Stimulated activated CD4-positive, alpha-beta T cell treated with anti-CD3 and anti-CD28 coated beads, TNF-alpha, amount 100 ng/mL, for 1 hour (primary cell): ENCODE measurements at regions not wholly inside any gene's neighbourhood (a gene's known extent, or its start where the extent isn't known, plus 50 kb on each side); places are given as distances from the start of the nearest gene placed in this dataset.
"Not testable (repeated sequence)": the region's sequence is repeated elsewhere in the genome, so short reads cannot be mapped to it uniquely, and the experiment has no call there.

Source experiments
- DNase-seq, 3 donors: peaks; one replicate each; pipeline ENCODE4 v3.0.0-alpha.2; 2020; ENCODE audit warnings: low read depth in 3 of 3, low spot score in 1 of 3

DNA sequence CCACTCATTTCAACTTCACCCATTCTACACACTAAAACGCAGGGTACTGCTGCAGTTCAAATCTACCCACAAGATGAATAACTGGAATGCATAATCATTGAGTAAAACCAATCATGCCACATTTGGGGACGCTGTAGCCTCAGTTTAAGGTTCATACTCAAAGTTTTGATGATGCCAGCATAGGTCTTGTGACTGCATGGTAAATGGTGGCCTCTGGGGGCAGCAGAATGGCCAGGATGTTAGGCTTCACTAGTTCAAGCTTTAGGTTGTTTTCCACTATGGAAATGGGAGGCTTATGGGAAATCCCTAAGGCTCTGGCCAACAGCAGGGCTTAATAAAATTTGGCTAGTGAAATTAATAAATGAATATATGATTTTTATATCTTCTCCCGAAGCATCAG, 104.3 kb upstream of the TSC22D2 start:
- DNase-seq, result no peak

DNA sequence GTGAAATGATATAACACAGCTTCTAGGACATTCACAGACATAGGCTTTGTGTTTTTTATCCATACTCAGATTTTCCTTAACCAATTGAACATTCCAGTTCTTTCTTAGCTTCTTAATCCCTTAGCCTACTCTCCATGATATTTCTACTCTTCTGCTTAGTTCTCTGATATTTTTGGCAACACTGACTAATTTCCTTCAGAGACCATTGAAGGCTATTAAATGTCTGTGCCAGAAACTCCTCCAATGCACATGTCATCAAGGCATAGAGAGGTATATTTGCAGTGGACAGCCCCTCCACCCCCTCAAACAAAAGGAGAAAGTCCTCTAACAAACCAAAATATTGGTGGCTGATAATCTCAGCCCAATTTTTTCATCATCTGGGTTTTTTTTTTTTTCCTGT, 105.9 kb upstream of the TSC22D2 start:
- no peak for DNase-seq

DNA sequence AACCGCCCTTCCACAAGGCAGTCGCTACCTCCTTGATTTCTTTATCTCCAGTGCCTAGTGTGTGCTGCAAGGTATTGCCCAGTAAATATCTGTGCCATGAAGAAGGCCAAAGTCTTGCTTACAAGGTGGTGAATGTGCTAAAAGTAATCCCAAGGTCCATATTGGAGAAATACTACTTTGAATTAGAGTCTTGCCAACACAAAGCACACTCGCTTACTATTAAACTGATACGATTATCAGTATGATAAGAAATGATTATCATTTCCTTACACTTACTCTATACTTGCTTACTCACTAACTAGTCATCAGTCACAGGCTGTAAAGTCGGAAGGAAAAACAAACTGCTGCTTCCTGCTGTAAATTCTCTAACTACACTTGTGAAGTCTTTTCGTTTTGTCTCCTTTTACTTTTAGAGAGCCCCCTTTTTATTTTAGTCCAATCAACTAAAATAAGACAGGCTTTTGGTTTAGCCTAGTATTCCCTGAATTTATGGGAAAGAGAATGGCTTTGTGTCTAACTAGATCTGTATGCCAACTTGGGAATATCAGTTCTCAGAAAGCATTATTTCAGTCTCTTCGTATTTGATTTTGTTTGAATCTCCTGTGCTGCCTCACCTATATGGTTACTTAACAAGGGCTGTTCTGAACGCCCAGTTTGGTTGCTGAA, 107.1 kb upstream of the TSC22D2 start:
- no peak for DNase-seq

DNA sequence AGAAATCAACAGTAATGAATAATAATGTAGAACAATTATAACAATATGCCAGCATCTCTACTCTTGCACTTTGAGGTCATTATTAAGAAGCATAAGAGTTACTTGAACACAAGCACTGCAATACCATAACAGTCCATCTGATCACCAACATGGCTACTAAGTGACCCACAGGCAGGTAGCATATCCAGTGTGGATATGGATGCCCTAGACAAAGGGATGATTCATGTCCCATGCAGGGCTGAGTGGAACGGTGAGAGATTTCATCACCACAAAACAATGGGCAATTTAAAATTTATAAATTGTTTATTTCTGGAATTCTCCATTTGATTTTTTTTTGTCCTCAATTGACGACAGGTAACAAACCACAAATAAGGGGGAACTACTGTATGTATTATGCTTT, 107.7 kb upstream of the TSC22D2 start:
- no peak for DNase-seq

DNA sequence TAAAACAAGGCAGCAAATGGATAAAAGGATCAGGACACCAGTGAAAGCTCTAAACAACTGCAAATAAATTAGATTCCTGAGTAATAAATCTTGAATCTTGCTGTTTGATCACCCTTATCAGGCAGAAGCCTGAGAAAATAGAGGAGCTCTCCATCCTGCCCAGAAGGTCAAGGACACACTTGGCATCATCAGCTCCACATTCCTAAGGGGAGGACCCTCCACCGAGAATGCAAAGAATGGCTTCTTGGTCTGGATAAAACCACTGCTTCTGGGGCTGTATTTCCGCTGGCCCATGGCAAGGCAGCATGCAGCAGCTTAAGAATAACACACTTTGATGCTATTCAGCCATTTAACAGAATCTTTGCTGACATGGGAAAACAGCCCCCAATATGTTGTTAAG, 108.9 kb upstream of the TSC22D2 start:
- DNase-seq, result no peak

DNA sequence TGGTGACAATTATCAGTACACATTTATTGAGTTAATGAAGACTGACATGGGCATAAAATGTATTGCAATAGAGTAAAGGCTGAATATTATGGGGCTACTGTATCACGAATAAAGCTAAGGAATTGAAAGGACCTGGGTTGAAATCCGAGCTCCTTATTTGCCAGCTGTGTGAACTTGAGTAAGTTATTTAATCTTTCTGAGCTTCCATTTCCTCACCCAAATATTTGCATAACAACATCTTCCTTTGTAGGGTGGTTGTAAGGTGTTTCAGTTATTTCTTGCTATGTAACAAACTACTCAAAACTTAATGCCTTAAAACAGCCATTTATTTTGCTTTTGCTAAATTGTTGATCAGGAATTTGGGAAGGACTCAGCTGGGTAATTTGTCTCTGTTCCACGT, 111.1 kb upstream of the TSC22D2 start:
- DNase-seq, result no peak

DNA sequence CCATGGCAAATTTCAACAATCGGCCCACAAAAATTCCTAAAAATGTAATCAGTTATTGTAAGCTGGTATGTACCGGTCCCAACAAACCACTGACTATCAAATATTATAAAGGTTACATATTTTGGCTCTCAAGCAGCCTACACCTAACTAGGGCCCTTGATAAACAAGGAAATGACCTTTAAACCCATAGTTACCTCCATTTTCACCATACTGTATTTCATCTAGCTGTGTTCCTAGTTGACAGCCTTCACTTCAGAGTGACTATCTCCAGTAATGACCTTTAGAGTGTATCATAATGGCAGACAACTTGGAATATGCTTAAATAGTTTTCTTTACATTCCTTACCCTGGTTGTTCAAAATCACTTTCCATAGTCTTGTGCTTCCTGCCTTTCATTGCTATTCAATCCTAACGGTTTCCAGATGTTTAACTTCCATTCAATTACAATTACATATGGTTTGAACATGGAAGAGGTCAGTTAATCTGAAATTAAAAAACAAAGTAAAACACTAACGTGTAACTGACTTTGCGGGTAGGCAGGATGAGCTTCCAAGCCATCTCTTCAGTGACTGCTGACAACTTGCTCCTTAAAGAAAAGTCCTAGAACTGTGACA, 111.9 kb upstream of the TSC22D2 start:
- DNase-seq, result no peak

DNA sequence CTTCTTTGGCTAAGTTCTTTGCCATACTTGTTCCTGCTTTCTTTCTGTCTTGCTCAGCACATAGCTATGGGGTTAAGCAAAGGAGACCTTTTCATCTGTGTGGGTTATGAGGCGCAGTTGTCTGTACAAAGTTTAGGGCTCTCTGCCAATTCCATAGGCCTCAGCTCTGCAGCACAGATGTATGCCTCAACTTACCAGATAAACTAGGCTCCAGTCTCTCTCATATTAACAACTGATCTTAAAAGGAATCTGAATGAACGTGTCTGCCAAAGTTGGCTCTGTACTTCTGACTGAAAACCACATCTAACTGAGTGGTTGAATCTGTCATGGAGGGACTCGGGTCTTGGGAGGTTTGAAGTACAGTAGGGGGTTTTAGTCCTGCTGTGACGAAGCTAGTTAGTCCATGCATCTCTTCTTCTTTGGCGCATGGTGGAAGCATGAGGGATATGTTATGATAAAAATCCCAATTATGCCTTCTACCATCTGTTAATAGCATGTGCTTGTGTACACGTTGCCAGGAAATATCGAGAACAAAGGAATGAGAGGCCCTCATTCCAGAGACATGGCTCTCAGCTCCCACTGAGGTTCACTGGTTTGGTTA, 114.6 kb upstream of the TSC22D2 start:
- no peak for DNase-seq

DNA sequence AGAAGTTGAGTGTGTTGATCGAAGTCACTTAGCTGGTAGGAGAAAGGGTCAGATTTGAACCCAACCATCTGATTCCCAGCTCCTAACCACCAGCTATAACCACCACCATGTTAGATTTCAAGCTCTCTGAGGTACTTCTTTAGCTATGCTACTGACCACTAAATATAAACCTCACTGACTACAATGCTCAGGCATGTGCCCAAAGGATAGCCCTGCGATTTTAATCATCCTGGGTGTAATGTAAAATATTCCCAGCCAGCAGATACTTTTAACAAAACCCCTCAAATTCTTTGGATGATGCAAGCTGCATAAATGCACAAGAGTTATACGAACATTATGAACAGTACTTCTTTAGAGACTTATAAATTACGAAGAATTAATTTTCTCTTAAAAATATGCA, 115.2 kb upstream of the TSC22D2 start:
- DNase-seq, result no peak

DNA sequence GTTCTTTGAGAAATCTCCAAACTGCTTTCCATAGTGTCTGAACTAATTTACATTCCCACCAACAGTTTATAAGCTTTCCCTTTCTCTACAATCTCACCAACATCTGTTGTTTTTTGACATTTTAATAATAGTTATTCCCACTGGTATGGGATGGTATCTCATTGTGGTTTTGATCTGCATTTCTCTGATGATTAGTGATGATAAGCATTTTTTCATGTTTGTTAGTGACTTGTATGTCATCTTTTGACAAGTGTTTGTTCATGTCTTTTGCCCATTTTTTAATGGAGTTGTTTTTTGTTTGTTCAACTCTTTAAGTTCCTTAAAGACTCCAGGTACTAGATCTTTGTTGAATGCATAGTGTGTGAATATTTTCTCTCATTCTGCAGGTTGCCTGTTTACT, 116.6 kb upstream of the TSC22D2 start:
- no peak for DNase-seq

DNA sequence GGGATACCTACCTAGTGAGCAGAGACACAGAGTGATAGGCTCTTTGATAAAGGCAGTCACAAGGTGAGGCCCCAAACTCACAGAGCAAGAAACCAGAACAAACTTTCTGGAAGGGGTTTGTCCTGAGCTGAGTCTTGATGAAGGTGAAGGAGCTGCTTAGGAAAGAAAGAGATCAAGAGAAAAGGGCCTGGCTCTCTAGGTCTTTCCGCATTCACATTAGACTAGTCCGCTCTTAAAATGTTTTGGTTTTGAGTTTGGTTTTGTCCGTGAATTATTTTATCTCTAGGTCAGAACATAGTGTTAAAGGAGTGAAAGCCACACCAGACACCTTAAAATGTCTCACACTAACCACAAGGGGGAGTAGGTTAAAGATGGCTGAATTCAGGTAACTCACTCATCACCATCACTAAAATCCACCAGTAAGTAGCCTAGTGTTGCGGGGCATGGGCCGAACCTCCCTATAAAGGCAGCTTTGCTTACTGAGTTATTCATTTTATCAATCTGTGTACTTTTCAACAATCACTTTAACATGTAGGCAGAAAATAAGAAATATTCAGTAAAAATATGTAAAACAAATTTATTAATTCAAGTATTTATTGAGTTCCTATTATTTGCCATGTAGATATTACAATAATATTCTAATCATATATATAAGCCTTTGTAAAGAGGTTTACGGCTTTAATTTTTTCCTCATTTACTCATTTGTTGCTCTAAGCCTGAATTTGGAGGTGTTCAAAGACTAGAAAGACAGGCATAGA, 121.5 kb upstream of the TSC22D2 start:
- peak in 1 of 3 donors; percentile 3 for DNase-seq

DNA sequence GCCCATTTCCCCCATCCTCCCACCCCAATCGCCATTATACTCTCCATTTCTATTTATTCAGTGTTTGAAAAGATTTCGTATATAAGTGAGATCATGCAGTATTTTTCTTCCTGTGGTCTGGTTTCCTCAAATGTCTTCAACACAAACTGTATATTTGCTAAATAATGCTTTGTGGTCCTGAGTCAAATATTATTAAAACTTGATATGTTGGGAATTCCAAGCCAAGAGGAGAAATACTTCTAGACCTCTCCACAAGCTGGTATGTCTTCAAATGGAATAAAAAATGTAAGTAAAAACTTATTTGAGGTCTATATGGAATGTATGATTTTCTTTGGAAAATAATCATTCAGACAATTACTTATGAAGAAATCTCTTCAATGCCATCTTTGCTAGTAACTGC, 122.5 kb upstream of the TSC22D2 start:
- DNase-seq, result no peak

DNA sequence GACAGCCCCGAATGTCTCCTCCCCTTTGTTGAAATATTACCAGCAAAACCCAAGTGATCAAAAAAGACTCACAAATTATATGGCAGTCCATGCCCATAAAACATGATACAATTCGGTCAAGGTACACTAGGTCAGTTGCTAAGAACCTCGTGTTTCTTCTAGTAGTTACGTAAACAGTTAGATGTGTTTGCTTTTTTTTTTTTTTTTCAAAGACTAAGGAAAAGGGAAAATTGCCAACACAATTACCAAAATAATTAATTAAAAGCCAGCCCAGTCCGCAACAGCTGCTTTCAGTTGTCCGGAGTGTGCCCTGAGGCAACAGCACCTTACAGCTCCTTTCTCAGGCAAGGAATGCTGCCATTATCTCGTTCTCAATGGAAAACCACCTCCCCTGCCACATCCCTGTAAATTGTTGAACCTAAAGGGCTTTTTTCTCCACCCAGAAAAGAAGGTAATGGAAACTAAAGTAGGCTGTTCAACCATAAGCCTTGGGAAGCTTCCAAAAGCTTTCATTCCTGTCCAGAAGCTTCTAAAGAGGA, 129.2 kb upstream of the TSC22D2 start:
- DNase-seq, result no peak

DNA sequence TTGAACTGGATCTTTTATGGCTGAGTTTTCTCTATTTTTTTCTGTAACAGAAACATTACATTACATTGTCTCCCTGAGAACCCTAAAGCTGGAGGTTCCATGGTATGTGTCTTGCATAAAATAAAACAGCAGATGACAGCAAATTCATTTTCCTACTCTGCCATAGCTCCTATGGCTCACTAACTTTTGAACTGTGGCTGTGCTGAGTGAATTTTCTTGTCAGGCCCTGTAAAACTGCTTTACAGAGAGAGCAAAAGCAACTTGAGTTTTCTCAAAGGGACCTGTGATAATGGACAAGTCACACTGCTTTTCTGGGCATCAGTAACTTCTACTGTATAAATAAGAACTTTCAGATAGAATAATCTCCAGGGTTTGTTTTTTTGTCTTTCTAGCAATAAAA, 129.9 kb upstream of the TSC22D2 start:
- DNase-seq, result no peak

DNA sequence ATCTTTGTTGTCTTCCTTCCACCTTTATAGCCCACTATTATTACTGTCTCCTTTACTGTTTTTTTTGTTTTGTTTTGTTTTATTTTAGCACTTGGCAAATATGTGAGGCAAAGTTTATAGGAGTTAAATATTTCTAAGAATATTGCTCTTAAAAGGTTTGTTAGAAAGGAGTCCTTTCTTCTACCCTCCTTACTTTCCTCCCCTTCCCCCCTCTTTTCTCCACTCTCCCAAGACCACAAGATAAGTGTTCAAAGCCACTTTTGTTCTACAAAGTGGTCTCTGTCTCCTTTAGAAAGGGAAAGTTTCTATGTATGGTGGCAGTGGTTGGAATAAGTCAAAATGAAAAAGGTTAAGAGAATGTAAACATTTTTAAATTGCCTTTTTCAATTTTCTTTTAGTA, 130.7 kb upstream of the TSC22D2 start:
- no peak for DNase-seq

DNA sequence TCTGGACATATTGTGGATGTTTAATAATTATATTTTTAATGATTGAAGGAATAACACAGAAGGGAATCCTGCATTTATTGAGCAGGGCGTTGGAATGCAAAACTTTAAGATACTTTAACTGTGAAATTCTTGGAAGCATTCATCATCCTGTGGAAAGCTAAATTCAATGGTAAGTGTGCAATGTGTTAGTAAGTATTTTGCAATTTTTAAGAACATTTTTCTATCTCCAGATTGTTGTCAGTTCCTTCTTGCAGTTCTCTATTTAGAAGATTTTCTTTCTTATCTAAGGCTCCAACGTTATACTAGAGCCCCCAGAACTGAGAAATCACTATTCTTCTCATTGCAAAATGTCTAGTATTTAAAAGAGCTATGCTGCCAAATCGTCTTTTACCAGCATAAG, 132.2 kb upstream of the TSC22D2 start:
- no peak for DNase-seq

DNA sequence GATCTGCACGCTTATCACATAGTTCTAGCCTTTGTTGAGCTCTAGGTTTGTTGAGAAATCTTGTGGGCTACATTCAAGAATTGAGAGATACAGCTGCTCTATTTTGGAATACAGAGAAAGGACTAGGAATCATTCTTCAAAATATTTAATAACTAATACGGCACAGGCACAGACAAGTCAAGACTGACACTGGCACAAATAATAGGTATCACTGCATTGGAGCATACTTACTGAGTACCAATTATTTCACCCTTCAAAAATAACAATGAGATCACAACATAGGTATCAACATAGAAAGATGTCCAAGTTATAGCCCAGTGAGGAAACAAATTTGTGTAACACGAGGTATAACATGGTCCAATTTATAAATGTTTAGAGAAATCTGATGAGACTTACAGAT, 133.7 kb upstream of the TSC22D2 start:
- DNase-seq, result no peak

DNA sequence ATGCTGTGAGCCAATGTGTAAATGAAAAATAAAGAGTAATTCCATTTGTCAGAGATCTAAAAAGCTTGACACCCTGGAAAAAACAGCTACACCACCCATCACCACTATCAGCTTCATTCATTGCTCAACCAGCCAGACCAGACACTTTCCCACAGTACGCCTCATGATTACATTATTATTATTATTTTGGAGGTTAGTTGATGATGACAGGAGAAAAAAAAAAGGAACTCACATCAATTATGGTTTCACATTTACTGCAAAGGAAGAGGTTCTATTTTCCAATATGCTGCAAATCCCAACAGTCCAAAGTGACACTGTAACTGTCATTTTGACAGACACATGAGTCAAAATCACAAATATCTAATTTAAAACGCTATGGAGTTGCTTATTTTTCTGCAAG, 134.7 kb upstream of the TSC22D2 start:
- DNase-seq, result no peak

DNA sequence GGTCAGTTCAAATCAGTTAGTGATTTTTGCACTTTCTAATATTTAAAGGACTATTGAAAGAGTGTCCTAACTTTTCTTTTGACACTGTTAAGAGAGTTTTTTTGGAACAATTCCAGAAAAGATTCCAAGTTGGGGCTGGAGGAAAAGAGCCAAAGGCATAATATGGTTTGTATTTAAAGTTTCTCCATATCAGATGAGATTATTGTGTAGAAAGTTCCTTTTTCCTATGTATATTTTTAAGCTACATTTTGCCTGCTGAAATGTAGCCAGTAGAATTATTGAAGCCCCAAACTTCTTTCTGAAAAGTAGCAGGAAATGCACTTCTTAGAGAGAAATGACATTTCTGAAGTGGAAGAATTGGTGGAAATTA, 136.5 kb upstream of the TSC22D2 start:
- DNase-seq, result no peak

DNA sequence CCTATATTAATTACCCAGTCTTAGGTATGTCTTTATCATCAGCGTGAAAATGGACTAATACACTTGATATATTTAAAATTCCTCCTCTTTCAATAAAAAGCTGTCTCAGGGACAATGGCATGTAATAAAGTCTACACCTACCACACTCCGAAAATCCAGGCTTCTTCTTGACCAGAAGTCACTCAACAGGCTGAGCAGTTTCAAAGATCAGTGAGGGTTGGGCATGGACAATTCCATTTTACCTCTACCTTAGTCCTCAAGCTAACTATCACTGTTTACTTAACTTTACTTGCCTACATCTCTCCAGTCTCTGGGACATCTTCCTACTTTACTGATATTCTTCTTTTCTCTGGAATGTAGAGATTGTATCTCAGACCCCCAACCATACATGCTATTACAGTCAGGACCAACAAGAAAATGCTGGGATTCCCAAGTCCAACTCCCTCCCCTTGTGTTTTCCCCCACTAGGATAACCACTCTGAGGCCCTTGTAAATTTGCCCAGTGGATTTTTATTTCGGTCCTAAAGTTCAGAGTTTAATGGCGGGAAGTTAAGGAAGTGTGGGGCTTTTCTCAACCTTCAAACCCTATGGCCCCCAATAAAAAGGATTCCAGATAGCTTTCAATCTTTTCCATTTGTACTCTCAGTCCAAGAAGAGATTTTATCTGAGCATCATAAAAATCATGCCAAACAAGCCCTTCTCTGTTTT, 137.1 kb upstream of the TSC22D2 start:
- DNase-seq, result no peak

DNA sequence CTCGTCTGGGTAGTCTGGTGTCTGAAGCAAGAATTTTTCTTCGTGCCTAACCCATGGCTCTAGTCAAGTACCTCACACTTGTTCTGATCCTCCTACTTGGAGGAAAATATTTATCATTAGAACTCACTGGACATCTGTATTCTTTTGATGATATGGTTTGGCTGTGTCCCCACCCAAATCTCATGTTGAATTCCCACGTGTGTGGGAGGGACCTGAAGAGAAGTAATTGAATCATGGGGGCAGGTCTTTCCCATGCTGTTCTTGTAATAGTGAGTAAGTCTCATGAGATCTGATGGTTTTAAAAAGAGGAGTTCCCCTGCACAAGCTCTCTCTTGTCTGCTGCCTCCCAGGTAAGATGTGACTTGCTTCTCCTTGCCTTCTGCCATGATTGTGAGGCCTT, 137.7 kb upstream of the TSC22D2 start:
- DNase-seq, result not testable (repeated sequence)
